G401 (cell line): ENCODE measurements at regions not wholly inside any gene's neighbourhood (a gene's known extent, or its start where the extent isn't known, plus 50 kb on each side); places are given as distances from the start of the nearest gene placed in this dataset.

Experiments
- DNase-seq: peaks from one replicate; pipeline ENCODE4 v3.0.0-alpha.2; 2015; ENCODE audit warnings: low spot score
- in situ Hi-C: cut with HindIII; loops from 2 replicates; pipeline ENCODE4 v1.10.0; 2016; ENCODE audit warnings: low sequenced_read_pairs, mixed read lengths

GRCh38 chr2:191512216-191512835 is 165.6 kb upstream of the NABP1 start:
- in situ Hi-C loops, result no loop called here
- DNase-seq, result no peak

GRCh38 chr2:191512874-191513273 is 165.1 kb upstream of the NABP1 start:
- in situ Hi-C loops, result no loop called here

GRCh38 chr2:191514613-191515012 is 163.3 kb upstream of the NABP1 start:
- in situ Hi-C loops, result no loop called here
- no peak for DNase-seq

More at GRCh38 chr2:191512874-191513273, 165.1 kb upstream of the NABP1 start:
- no peak for DNase-seq

- in situ Hi-C loops, result no loop called here
- no peak for DNase-seq
Measured at GRCh38 chr2:191515551-191515950, 162.4 kb upstream of the NABP1 start.

- DNase-seq, result no peak
- in situ Hi-C loops, result no loop called here
Measured at GRCh38 chr2:191516260-191516659, 161.7 kb upstream of the NABP1 start.

- in situ Hi-C loops, result no loop called here
- DNase-seq, result peak; percentile 11
Measured at GRCh38 chr2:191521608-191522208, 156.2 kb upstream of the NABP1 start.

- in situ Hi-C loops, result no loop called here
- no peak for DNase-seq
Measured at GRCh38 chr2:191522478-191523120, 155.3 kb upstream of the NABP1 start.

- in situ Hi-C loops, result no loop called here
- DNase-seq, result no peak
Measured at GRCh38 chr2:191526091-191526490, 151.8 kb upstream of the NABP1 start.

GRCh38 chr2:191526536-191526935 is 151.4 kb upstream of the NABP1 start:
- DNase-seq, result no peak
- in situ Hi-C loops, result no loop called here

- in situ Hi-C loops, result no loop called here
- DNase-seq, result no peak
Measured at GRCh38 chr2:191526953-191527556, 150.9 kb upstream of the NABP1 start.

GRCh38 chr2:191530618-191531017 is 147.3 kb upstream of the NABP1 start:
- in situ Hi-C loops, result no loop called here
- no peak for DNase-seq

- in situ Hi-C loops, result no loop called here
- DNase-seq, result no peak
Measured at GRCh38 chr2:191533693-191534180, 144.2 kb upstream of the NABP1 start.

GRCh38 chr2:191537921-191538320 is 140.0 kb upstream of the NABP1 start:
- no peak for DNase-seq
- in situ Hi-C loops, result no loop called here

GRCh38 chr2:191538334-191538903 is 139.5 kb upstream of the NABP1 start:
- DNase-seq, result no peak
- in situ Hi-C loops, result no loop called here

GRCh38 chr2:191539068-191539467 is 138.9 kb upstream of the NABP1 start:
- DNase-seq, result no peak

GRCh38 chr2:191540681-191541080 is 137.3 kb upstream of the NABP1 start:
- no peak for DNase-seq
- in situ Hi-C loops, result no loop called here

More at GRCh38 chr2:191539068-191539467, 138.9 kb upstream of the NABP1 start:
- in situ Hi-C loops, result no loop called here

GRCh38 chr2:191543708-191544107 is 134.2 kb upstream of the NABP1 start:
- DNase-seq, result no peak
- in situ Hi-C loops, result no loop called here

GRCh38 chr2:191544461-191545062 is 133.4 kb upstream of the NABP1 start:
- in situ Hi-C loops, result no loop called here
- no peak for DNase-seq

- no peak for DNase-seq
- in situ Hi-C loops, result no loop called here
Measured at GRCh38 chr2:191545361-191545760, 132.6 kb upstream of the NABP1 start.
